GM18502 (cell line): ENCODE measurements at regions not wholly inside any gene's neighbourhood (a gene's known extent, or its start where the extent isn't known, plus 50 kb on each side); places are given as distances from the start of the nearest gene placed in this dataset.
A peak's percentile ranks its signal among the peaks of the same experiment; 100 is the strongest.

Experiments used
- ATAC-seq: cut with Tn5 transposase; IDR thresholded peaks from one replicate; pipeline ENCODE4 v1.9.1; 2021; ENCODE audit warnings: mild to moderate bottlenecking; ENCODE audit not compliant: unreplicated experiment, poor library complexity

DNA sequence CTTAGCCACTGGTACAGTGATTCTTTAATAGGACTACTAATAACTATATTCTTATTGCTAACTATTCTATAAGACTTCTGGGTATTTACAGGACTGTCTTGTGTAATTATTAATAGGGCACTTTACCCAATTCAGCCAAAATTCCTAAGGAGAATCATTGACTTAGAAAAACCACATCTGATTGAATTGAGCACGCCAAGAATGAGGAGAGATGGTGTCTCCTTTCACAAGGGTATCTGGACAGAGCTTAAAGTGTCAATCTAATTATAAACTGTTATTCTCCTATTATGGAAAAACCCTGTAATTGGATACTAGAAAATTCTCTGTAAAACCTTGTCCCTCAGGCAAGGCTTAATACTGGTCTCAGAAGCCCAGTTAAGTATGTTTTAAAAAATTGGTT, 111.1 kb upstream of the TLL1 start:
- ATAC-seq = no peak

DNA sequence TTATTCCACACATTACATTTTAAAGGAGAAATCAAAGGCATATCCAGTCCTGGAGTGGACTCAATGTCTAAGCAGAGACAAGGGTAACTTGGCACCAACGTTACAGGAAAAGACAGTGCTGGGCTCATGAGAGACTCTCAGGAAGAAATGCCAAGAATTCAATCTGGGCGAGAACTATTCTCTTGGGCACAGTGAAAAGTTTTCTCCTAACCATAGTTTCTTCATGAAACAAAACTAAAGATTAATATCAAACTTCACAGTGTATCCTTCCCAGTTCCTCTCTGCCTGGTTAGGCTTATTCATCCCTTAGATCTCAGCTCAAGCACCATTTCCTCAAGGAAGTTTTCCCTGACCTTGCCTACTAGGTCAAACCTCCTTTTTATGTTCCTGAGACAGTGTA, 109.4 kb upstream of the TLL1 start:
- ATAC-seq = no peak

DNA sequence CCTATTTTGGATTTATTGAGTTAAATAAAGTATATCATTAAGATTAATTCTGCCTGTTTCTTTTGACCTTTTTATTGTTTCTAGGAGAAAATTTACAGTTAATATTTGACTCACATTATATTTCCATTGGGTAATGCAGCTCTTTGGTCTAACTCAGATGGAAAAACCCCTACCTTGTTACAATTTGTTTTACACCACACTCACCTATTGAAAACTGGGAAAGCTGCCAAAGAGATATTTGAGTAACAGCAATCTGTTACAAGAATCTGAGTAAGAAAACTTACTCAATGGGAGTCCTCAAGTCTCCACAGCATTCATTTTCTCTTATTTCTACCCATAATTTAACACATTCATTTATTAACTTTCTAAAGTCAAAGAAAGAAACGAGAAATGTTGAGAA, 108.0 kb upstream of the TLL1 start:
- ATAC-seq = no peak

DNA sequence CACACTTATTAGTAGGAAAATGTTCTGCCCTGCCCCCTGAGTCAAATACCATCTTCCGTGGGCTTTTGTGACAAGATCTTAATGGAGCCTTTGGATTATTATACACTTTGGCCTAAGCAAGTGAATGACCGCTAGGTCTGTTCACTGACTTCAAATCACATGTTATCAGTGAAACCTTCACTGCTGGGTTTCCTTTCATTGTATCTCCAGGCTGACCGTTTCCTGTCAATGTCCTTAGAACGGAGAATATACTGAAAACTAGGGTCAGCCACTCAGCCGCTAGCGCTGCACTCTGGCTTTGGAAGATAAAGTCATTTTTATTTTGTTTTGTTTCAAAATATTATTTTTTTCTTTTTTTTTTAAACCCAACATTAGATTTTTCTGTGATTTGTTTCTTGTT, 107.0 kb upstream of the TLL1 start:
- no peak for ATAC-seq

DNA sequence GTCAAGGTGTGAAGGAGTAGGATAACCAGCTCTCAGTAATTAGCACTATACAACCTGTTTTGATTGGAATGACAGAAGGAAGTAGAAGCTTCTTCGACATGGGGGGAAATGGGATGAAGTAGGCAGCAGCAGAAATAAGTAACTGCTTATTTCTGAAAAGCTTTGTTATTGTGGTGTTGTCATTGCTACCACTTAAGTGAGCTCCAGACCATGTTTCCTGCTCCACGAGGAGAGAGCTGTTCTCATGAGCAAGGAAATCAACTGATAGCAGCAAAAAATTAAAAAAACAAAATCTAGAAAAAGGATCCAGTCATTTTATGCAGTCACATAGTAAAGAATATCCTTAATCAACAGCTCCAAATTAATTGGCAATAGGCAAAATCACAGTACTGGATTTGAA, 106.1 kb upstream of the TLL1 start:
- no peak for ATAC-seq

DNA sequence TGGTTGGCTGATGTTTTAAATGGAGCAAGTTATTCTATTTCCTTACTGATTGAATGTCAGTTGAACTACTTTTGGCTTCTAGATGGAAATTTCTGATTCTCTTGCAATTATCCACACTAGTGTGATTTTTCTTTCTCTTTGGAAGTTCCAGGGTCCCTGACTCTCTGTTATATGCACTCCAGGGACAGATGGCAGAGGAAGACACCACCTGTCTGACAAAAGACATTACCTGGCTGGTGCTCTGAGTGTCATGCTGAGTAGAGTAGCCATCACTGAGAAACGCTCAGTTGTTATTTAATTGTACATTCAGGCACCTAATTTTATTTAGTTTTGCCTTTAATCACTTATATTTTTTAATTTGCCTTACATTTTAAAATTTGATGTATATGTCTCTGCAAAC, 105.4 kb upstream of the TLL1 start:
- no peak for ATAC-seq

DNA sequence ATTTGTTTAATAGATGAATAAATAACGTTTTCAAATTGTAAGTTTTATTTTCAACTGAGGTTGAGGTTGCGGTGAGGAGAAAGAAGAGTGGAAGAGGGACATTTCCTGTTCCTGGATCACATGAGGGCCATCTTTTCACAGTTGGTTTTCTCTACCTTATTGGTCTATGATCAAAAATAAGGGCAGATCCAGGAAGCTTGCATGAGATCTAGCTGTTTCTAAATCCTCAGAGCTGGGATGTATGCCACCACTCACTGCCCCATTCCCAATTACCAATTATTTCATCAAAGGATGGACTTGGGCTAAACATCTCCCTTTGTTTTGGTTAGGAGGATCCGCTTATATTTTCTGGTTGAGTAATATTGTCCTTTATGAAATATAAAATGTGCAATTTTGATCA, 104.8 kb upstream of the TLL1 start:
- ATAC-seq = no peak

DNA sequence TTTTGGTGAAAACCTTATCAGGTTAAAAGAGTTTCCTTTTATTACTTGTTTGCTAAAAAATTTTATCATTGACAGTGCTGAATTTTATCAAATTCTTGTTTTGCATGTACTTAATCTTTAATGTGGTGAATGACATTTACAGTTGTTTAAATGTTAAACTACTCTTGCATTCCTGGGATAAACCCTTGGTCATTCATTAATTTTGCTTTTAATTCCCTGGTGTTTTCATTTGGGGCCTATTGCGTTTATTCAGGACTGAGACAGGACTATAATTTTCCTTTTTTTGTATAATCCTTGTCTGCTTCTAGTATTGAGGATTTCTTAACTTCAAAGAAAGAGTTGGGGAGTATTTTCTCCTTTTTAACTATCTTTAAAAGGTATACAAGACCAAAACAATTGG, 98.7 kb upstream of the TLL1 start:
- no peak for ATAC-seq

DNA sequence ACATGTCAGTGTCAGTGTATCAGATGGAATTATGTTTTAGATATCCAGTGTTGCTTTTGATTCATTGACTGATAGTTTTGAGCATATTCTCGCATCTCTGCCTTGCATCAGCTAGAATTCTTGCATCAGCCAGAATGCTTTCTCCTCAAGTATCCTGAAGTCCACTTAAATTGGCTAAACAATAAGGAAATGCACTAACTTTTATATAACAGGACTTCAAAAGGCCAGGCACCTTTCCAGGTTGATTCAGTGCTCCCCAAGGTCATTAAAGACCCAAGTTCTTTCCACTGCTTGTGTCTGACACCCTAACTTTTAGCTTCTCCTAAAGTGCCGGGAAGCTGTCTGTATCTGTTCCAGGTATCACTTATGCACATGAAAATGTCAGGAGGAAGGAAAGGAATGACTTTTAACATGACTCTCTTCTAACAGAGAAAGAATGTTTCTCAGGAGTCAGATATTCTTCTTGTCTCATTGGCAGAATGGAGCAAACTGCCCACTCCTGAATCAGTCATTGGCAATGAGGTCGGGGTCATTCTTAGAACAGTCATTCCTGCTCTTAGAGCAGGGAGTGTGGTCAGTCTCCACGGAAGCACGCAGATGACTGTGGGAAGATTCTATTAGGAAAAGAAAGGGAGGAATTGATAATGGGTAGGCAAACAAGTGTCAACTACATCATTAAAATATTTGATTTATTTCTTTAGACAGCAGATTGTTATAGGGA, 92.9 kb upstream of the TLL1 start:
- no peak for ATAC-seq

DNA sequence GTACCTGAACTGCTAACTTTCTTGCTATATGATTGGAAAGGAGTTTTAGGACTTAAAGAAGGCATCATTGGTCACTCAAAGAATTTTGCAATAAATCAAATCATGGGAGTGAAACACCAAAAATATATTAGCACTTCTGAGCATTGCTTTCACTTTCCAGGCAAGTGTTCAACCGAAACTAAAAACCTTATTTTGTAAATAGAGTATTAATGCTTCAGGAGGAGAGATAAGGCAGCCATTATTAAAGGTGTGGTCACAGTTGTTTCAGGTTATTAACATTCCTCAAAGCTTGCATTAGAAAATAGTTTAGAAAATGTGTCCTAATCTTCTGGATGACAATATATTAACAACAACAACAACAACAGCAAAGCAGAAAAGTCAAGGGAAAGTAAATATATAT, 92.3 kb upstream of the TLL1 start:
- peak; percentile 45 for ATAC-seq

DNA sequence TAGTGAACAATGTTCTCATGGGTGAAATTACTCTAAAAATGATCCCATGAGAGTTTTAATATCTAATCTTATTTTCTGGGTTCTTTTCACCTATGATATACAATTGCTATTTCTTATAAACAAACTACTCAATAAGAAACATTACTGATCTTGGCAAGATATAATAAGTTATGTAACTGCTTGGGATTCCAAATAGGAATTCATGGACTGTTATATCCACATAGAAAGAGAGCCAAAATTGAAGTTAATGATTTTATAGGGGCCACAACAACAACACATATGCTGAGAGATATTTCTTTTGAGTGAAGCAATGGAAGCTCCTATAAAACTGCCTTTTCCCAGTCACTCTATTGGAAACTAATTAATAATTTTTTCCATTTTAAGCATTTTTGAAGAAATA, 90.4 kb upstream of the TLL1 start:
- no peak for ATAC-seq

DNA sequence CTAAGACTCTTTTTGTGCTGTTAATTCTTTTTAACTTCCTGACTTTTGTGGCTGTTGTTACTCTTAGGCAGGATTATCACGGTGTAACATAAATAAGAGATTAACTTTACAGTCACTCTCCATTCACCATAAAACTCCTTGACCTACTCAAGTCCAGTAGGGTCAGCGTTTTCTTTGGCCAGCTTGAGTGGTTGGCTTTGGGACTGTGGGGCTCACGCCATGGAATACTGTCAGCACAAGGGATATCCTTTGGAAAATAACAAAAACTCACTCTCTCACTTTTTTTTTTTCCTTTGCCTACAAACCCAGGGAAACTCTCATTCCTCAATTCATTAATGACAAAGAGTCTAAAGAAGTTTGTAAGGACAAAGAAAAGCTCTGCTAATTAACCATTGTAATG, 89.4 kb upstream of the TLL1 start:
- ATAC-seq = no peak

DNA sequence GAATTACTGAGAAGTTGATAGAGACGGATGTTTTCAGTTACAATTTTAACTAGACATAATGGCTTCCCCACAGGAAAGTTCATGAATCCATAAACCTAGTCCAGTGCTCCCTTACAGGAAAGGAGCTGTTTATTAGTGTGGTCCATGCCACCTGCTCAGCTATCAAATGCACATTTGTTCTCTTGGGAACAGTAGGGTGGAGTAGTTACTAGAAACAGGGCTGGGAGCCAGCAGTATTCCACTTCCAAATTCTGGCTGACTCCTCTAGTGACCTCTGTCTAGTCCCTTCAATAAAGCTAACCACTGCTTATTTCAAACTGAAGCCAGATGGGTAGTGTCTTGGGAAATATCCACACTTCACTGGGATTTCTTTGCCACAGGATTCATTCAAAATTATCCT, 88.4 kb upstream of the TLL1 start:
- ATAC-seq = no peak

DNA sequence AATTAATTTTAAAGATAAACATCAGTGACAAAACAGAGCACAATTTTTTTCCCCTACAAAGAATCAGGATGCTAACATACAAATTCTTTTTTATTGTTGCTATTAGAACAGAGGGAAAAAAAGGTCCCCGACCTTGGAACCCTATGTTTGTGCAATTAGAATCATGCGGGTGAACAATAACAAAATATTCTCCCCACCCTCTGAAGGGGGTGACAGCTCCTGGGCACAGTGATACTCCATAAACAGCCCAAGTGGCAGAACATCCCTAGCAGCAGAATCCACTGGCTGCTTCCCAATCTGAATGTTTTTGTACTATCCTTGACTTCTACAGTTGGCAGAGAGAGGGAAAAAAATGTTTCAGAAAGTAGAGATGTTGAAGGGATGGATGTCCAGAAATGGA, 87.7 kb upstream of the TLL1 start:
- ATAC-seq = no peak

DNA sequence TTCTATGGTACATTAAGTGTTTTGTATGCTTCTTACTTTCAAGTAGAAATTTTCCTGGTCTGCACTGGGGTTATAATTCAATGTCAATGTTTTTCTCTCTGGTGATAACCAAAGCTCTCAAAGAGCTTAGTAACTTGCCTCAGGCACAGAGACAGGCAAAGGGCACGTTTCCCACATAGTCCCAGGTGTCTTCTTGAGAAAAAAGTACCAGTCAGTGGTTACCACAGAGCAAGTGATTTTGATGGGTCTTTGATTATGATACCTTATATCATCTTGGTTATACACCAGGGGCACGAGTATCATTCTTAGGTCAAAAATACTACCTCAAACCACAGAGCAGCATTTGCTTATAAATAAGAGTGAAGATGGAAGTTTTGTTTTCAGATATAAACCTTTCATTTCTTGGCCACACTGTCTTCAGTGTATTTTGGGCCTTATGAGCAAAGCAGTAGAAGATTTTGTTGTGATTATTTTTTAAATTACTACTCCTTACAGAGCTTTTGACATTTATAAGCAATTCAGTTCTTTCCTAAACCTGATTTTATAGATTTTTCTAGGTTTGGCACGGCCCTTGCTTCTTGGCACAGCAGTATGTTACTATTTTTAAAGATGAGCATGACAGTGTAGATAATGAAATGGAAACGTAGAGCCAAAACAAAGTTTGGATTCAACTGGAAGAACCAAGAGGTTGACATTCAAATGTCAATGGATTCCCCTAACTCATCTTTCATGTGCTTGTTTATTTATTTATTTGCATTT, 85.3 kb upstream of the TLL1 start:
- ATAC-seq = no peak

DNA sequence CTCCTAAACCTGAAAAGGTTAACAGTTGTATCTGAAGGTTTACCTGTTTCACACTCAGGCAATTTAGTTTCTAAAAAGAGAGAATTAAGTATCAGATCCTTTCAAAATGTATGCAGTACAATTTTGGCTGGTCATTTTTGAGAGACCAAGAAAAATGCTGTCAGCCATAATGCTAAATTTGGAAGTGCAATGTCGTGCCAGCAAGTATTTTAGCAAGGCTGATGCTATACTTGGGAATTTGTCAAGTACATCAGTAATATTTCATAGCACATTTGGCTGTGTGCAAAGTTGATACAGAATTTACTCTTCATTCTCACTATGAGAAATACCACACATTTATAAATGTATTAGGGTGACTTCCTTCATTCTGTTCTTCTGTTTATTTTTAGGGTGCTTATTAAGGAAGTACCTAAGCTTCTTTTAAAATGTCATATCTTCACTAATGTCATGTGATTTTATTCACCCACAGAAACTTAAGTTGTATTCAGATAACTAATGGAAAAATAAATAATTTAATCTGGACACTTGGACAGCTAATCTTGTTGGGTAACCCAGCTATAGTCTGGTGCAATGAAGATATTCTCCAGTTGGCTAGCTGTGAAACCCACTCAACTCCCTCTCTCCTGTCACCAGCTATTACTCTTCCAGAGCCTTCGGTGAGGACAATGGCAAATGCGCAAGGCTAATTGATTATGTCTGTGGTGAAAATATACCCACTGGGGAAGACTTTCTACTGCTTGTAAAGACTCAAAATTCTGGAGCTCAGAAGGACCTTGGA, 84.2 kb upstream of the TLL1 start:
- no peak for ATAC-seq

DNA sequence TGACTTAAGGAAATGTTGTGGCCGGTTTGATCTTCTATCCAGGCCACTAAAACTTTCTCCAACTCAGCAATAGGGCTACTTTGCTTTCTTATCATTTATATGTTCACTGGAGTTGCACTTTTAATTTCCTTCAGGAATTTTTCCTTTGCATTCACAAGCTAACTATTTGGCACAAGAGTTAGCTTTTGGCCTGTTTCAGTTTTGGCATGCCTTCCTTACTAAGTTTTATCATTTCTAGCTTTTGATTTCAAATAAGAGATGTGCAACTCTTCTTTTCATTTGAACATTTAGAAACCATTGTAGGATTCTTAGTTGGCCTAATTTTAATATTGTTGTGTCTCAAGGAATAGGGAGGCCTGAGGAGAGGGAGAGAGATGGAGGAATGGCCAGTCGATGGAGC, 79.8 kb upstream of the TLL1 start:
- ATAC-seq = no peak

DNA sequence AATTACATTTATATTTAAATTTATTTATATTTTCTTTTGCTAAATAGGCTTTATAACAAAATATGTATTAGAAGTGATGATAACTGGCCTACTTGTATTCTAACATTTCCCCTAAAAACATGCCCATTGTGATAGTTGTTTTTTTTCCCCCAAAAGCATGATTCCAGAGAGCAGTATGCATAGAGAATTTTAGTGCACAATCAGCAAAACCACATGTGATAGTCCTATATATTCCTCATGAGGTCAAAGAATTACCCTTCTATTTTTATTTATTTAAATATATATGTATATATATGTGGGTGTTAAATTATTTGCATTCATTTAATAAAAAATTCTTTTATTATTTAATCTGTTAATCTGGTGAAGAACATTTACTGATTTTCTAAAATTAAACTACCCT, 78.2 kb upstream of the TLL1 start:
- ATAC-seq = no peak

DNA sequence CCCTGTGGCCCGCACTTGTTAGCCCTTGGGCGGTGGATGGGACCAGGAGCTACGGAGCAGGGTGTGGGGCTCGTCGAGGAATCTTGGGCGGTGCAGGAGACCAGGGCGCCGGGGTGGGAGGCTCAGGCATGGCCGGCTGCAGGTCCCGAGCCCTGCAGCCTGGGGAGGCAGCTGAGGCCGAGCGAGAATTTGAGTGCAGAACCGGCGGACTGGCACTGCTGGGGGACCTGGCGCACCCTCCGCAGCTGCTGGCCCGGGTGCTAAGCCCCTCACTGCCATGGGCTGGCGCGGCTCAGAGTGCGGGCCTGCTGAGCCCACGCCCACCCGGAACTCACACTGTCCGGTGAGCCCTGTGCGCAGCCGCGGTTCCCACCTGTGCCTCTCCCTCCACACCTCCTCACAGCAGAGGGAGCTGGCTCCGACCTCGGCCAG, 73.6 kb upstream of the TLL1 start:
- no peak for ATAC-seq

DNA sequence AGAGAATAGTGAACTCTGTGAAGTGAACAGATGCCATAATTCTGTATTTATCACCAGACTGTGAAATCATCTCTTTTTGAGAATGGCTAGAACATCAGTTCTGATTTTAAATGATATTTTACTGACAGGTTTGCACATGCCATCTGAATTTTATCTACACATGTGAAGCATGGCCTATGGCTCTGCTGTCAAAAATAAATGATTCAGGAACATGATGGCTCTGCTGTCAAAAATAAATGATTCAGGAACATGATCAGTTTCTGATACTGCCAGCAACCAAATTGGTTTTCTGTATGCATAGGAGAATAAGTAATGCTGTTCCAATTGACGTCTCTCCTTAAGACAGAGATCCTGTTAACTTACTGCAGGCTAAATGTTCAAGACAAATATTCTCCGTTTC, 70.6 kb upstream of the TLL1 start:
- no peak for ATAC-seq

DNA sequence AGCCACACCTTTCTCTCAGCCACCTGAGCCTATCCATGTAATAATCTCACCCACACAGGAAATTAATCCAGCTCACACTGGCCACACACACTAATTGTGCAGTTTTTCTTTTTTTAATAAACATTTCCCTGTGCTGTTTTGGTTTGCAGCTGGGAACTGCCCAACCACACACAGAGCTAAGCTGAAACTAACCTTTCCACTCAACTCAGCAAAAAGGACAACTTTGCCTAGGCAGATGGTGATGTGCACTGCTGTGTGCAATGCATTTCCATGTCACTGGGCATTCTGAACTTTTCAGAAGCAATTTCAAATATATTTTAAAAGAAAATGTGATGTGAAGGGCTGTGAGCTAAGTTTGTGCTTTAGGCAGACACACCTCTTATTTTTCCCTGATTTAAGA, 70.0 kb upstream of the TLL1 start:
- ATAC-seq = no peak
